ENCODE measurements at regions not wholly inside any gene's neighbourhood (a gene's known extent, or its start where the extent isn't known, plus 50 kb on each side); places are given as distances from the start of the nearest gene placed in this dataset.
"Not testable (repeated sequence)": the region's sequence is repeated elsewhere in the genome, so short reads cannot be mapped to it uniquely, and the experiment has no call there.

DNA sequence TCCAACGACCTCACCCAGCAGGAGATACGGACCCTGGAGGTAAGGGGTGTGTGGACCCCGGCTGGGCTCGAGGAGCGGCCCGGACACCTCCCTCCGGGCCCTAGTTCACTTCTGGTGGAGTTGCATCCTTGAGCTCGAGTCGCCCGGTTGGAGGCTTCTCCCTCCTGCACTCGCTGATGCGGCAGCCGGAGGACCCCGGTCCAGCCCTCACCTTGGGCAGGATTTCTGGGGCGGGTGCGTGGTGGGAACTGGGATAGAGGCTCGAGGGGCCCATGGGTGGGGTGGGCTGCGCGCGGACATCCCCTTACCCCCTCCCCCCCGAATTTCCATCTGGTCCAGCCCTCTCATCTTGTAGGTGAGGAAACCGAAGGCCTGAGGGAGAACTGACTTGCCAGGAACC lies 311.8 kb downstream of the TP53TG3F start:
- not testable (repeated sequence) for TF ChIP-seq CTCF (IDR thresholded peaks at IDR 0.05; ENCODE audit: low read depth, low read length, poor library complexity, severe bottlenecking); EZH2phosphoT487 (IDR thresholded peaks at IDR 0.05; ENCODE audit: borderline replicate concordance, low read length)
